ENCODE measurements at regions not wholly inside any gene's neighbourhood (a gene's known extent, or its start where the extent isn't known, plus 50 kb on each side); places are given as distances from the start of the nearest gene placed in this dataset.
"Not testable (repeated sequence)": the region's sequence is repeated elsewhere in the genome, so short reads cannot be mapped to it uniquely, and the experiment has no call there.

DNA sequence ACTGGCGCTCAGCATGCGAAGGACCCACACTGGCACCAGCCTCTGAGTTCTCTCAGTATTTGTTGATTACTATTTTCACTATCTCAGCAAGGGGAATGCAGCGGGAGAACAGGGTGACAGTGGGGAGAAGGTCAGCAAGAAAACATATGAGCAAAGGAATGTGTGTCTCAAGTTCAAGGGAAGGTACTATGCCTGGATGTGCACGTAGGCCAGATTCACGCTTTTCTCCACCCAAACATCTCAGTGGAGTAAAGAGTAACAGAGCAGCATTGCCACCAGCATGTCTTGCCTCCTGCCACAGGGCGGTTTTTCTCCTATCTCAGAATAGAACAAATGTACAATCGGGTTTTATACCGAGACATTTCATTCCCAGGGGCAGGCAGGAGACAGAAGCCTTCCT, 297.5 kb upstream of the MAGI2 start:
- intact Hi-C loops (cut with DNase I); ATAC-seq (ENCODE audit: poor library complexity): not testable (repeated sequence)

GRCh38 chr7:79749856-79750255, 296.4 kb upstream of the MAGI2 start:
- intact Hi-C loops (cut with DNase I), result no loop called here
- ATAC-seq (ENCODE audit: poor library complexity) (no peak), DNase-seq (no peak)

More for the DNA sequence above, 297.5 kb upstream of the MAGI2 start:
- DNase-seq, result not testable (repeated sequence)

GRCh38 chr7:79741684-79742083, 288.2 kb upstream of the MAGI2 start:
- no peak for ATAC-seq (ENCODE audit: poor library complexity)
- intact Hi-C loops (cut with DNase I), result no loop called here
- DNase-seq, result no peak

- ATAC-seq (ENCODE audit: poor library complexity) (no peak), DNase-seq (no peak)
- intact Hi-C loops (cut with DNase I), result no loop called here
These were observed 286.6 kb upstream of the MAGI2 start for GRCh38 chr7:79740076-79740475.

- intact Hi-C loops (cut with DNase I); DNase-seq: not testable (repeated sequence)
These were observed 285.7 kb upstream of the MAGI2 start for GRCh38 chr7:79739036-79739709.

DNA sequence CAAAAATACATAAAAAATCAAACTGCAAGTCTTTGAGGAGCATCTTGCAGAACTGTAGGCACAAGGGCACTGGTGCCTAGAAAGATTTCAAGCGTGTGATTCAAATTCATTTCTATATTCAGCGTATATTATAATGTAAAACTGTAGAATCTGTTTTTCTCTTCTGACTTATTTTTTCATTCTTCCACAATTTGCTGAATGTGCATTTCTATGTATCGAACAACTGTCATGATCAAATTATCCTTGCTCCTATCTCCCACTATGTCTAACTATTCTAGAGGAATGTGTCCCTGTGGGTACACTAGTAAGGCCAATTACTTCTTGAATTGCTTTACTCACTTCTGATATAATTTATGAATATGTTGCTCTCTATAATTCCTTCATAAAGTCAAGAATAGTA, 283.0 kb upstream of the MAGI2 start:
- no peak for DNase-seq
- ATAC-seq (ENCODE audit: poor library complexity), result no peak
- intact Hi-C loops (cut with DNase I), result no loop called here

More at GRCh38 chr7:79739036-79739709, 285.7 kb upstream of the MAGI2 start:
- not testable (repeated sequence) for ATAC-seq (ENCODE audit: poor library complexity)

DNA sequence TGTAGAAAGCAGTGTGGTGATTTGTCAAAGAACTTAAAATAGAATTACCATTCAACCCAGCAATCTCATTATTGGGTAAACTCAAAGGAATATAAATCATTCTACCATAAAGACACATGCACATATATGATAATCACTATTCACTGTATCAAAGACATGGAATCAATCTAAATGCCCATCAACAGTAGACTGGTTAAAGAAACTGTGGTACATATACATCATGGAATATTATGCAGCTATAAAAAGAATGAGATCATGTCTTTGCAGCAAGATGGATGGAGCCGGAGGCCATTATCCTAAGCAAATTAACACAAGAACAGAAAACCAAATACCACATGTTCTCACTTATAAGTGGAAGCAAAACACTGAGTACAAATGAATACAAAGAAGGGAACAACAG, 281.5 kb upstream of the MAGI2 start:
- intact Hi-C loops (cut with DNase I), result no loop called here
- no peak for DNase-seq
- no peak for ATAC-seq (ENCODE audit: poor library complexity)

GRCh38 chr7:79734181-79734580, 280.7 kb upstream of the MAGI2 start:
- intact Hi-C loops (cut with DNase I), result no loop called here
- DNase-seq (no peak), ATAC-seq (ENCODE audit: poor library complexity) (no peak)

- no peak for ATAC-seq (ENCODE audit: poor library complexity)
- intact Hi-C loops (cut with DNase I), result no loop called here
- DNase-seq, result no peak
These were observed 279.1 kb upstream of the MAGI2 start for GRCh38 chr7:79732535-79732934.

GRCh38 chr7:79730971-79731370, 277.5 kb upstream of the MAGI2 start:
- no peak for ATAC-seq (ENCODE audit: poor library complexity)
- DNase-seq, result no peak
- intact Hi-C loops (cut with DNase I), result no loop called here

DNA sequence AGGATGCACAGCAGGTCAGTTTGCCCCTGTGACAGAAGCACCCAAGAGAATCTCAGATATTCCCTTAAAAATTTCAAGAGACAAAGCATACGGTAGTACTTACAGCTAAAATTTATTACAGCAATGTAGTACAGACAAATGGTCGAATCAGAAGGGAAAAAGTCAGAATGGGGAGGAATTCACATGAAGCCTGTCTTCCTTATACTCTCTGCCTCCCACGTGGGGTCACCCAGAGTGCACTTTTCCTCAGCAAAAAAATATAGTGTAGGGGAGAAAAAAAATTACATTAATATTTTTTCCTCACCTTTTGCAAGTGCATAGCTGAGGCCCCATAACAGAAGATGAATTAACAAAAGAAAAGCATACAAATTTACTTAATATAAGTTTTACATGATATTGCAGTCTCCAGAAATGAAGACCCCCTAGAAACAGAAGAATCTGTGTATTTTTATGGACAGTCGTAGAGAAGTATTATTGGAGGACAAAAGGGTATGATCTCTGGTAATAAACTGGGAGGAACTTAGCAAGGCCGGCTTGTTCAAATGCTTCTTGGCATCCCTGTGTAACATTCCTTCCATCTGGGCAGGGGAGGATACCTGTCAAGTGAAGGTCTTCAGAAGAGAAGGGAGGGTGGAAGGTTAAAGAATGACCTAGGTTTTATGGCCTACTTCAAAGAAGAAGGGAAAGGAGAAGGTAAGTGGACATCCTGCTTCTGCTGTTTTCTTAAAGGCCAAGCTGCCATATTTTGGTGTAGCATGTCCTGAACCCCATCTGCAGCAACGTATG, 270.6 kb upstream of the MAGI2 start:
- ATAC-seq (ENCODE audit: poor library complexity), result no peak
- no peak for DNase-seq
- intact Hi-C loops (cut with DNase I), result no loop called here

- DNase-seq (no peak), ATAC-seq (ENCODE audit: poor library complexity) (no peak)
- intact Hi-C loops (cut with DNase I), result no loop called here
These were observed 268.8 kb upstream of the MAGI2 start for GRCh38 chr7:79722217-79722616.

DNA sequence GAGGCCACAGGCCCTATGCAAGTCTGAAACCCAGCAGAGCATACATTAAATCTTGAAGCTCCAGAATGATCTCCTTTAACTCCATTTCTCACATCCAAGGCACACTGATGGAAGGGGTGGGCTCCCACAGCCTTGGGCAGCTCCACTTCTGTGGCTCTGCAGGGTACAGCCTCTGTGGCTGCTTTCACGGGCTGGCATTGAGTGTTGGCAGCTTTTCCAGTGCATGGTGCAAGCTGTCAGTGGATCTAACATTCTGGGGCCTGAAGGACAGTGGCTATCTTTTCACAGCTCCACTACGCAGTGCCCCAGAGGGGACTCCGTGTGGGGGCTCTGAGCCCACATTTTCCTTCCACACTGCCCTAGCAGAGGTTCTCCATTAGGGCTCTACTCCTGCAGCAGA, 265.7 kb upstream of the MAGI2 start:
- intact Hi-C loops (cut with DNase I), result no loop called here
- DNase-seq, result peak; percentile 44
- ATAC-seq (ENCODE audit: poor library complexity), result peak; percentile 79

DNA sequence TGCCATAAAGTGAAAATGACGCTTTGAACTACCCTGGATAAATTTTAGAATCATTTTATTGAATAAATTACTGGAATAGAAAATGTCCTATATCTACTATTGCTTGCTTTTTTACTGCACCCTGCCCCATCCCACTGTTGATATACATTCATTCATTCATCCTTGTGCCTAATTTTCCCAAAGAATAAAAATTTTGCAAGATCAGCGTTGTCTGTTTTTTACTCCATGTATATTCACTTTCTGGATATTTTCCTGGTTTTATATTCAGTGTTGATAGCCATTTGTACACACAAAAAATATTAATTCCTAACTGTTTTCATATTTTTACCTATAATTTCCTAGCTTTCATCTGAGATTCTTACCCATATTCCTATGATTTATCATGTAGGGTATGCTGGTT, 262.9 kb upstream of the MAGI2 start:
- DNase-seq (no peak), ATAC-seq (ENCODE audit: poor library complexity) (no peak)
- intact Hi-C loops (cut with DNase I), result no loop called here

DNA sequence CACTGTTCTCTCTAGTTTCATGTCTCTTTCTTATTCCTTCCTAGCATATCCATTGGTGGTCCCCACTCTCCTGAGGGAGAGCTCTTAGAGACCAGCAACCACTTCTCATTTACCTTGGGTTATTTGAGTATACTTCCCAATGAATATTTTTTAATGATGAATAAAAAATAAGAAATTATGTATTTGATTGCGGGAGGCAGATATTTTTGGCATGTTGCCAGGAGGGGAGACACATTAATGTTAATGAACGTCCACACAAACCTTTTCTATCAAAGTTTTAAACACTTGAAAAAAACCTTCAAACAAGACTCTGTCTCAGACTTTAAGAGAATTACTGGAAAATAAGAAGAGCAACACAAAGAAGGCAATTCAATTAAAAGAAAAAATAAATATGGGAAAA, 260.6 kb upstream of the MAGI2 start:
- ATAC-seq (ENCODE audit: poor library complexity) (no peak), DNase-seq (no peak)
- intact Hi-C loops (cut with DNase I), result no loop called here

DNA sequence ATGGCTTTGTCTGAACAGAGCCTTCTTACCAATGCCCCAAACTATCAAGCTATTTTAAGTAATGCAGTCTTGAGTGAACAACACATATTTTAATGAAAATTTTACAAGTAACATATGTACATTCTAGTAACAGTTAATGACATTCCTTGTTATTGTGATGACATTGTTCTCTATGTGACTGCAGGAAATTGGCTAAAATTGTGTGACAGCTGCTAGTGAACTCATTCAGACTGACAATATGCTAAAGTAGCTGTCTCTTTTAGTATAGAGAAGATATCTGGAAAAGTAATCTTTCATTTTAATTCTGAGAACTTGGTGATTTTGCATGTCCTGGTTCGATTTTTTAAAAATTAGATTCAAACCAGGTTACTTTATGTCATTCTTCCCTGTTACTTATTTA, 259.8 kb upstream of the MAGI2 start:
- DNase-seq (no peak), ATAC-seq (ENCODE audit: poor library complexity) (no peak)
- intact Hi-C loops (cut with DNase I), result no loop called here

GRCh38 chr7:79711660-79712059, 258.2 kb upstream of the MAGI2 start:
- no peak for ATAC-seq (ENCODE audit: poor library complexity)
- no peak for DNase-seq
- intact Hi-C loops (cut with DNase I), result no loop called here

GRCh38 chr7:79709574-79710409, 256.3 kb upstream of the MAGI2 start:
- DNase-seq (no peak), ATAC-seq (ENCODE audit: poor library complexity) (no peak)
- intact Hi-C loops (cut with DNase I), result no loop called here

DNA sequence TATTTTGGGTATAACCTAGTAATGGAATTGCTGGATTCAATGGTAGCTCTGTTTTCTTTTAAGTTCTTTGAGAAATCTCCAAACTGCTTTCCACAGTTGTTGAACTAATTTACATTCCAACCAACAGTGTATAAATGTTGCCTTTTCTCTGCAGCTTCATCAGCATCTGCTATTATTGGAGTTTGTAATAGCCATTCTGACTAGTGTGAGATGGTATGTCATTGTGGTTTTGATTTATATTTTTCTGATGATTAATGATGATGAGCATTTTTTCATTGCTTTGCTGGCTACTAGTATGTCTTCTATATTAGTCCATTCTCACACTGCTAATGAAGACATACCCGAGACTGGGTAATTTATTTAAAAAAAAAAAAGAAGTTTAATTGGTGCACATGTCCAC, 248.6 kb upstream of the MAGI2 start:
- DNase-seq (no peak), ATAC-seq (ENCODE audit: poor library complexity) (no peak)
- intact Hi-C loops (cut with DNase I), result no loop called here

DNA sequence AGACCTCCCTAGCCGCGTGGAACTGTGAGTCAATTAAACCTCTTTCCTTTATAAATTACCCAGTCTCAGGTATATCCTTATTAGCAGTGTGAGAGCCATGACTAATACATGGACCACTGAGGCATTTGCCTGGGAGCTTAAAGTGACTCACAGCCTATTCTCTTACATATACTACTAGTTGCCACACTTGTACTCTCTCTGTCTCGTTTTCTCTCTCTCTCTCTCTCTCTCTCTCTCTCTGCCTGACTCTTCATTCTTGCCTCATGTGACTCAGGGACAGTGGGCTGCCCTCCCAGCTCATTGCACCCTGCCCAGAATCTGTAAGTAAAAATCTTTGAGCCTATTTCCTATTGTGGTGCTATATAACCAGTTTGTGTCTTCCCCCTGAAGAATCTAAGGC, 238.5 kb upstream of the MAGI2 start:
- DNase-seq (no peak), ATAC-seq (ENCODE audit: poor library complexity) (no peak)
- intact Hi-C loops (cut with DNase I), result no loop called here

All from Right ventricle myocardium superior (tissue), 1 donor.